BJ (cell line): ENCODE measurements at regions not wholly inside any gene's neighbourhood (a gene's known extent, or its start where the extent isn't known, plus 50 kb on each side); places are given as distances from the start of the nearest gene placed in this dataset.

ENCODE experiments used
- CTCF ChIA-PET: fragments of 350-600 bp; formaldehyde crosslinking; extraction: SDS; loops from one replicate; lab custom pipeline; 2021; ENCODE audit warnings: antibody characterized with exemption, inconsistent platforms; lab: Yijun Ruan, JAX
- POLR2A ChIA-PET: fragments of 300-600 bp; sonication (Branson Sonifier 250); formaldehyde crosslinking; extraction: SDS; loops from one replicate; lab custom pipeline; 2021; ENCODE audit warnings: antibody characterized with exemption; lab: Charles Lee
- DNase-seq: peaks from one replicate; pipeline ENCODE4 v3.0.0-alpha.2; 2011; ENCODE audit warnings: low read depth
- H3K27me3 ChIP-seq: 2 replicates; pipeline ENCODE4 v1.6.0; 2011; ENCODE audit warnings: low read length; ENCODE audit not compliant: control insufficient read depth, insufficient read depth
- H3K36me3 ChIP-seq: 2 replicates; pipeline ENCODE4 v1.5.1; 2011; ENCODE audit warnings: low read length; ENCODE audit not compliant: control insufficient read depth, insufficient read depth
- H3K4me3 ChIP-seq: 2 replicates; pipeline ENCODE4 v1.5.1; 2011; ENCODE audit warnings: low read depth, mild to moderate bottlenecking, control low read depth, low read length
- CTCF ChIP-seq: IDR thresholded peaks from 2 replicates; pipeline ENCODE4 v1.5.1; 2011; ENCODE audit warnings: low read depth, mild to moderate bottlenecking, control low read depth, inconsistent platforms, low read length, moderate library complexity; ENCODE audit not compliant: insufficient read depth

GRCh38 chr4:125801373-125801772 lies 486.6 kb downstream of the FAT4 start:
- ChIA-PET POLR2A (no interaction called here), CTCF (interaction anchor here (1.0 to 1.3 kb wide), 2 partner anchors 9 to 488 kb away, joined by 3 to 5 read pairs; no protein-coding TSS in a partner anchor)
- peak; percentile 32 for DNase-seq
- TF ChIP-seq CTCF, result no peak
- Histone ChIP-seq H3K36me3 (no peaks in the 10 kb centered on the region), H3K27me3 (no peaks in the 10 kb centered on the region), H3K4me3 (no peak overlapping the region)

DNA sequence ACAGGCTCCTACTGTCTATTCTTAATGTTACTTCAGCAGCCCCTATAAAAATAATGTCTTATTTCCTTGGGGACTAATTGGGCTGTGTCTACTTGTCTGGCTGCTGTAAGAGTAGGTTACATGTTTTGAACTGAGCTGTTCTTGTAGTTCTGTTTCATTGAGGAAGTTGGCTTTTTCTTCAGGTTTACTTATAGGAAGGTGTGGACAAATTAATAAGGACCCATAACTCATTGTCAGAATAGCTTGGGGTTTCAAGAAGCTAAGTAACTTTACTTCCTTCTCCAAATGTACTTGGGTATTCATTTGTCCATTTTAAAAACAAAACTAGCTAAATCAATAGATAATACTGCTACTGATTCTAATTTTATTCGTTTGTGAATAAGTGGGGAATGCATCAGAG lies 487.2 kb downstream of the FAT4 start:
- CTCF ChIA-PET, result interaction anchor here (1.0 to 1.3 kb wide), 2 partner anchors 10 to 489 kb away, joined by 3 to 5 read pairs; no protein-coding TSS in a partner anchor
- H3K36me3 ChIP-seq, result no peaks in the 10 kb centered on the region
- no peak overlapping the region for H3K4me3 ChIP-seq
- POLR2A ChIA-PET, result no interaction called here
- no peak for DNase-seq
- H3K27me3 ChIP-seq, result no peaks in the 10 kb centered on the region
- TF ChIP-seq CTCF, result no peak

DNA sequence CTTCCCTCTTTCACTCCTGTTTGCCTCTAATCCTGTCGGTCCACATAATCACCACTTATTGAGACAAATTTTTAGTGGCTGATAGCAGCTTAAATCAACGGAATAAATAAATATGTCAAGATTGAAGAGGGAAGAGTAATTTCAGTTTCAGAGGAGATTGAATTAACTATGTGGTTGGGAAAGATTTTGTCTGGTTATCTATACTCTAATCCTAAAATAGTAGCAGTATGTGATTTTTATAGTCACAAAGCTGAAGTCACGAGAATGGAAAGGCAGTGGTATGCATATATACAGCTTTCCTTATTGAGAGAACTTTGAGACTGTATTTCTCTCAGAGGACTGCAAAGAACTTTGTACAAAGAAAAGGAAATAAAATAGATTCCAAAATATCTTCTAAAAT lies 493.3 kb downstream of the FAT4 start:
- no peaks in the 10 kb centered on the region for H3K36me3 ChIP-seq
- H3K4me3 ChIP-seq, result no peak overlapping the region
- no peak for TF ChIP-seq CTCF
- no peak for DNase-seq
- no peaks in the 10 kb centered on the region for H3K27me3 ChIP-seq
- POLR2A ChIA-PET, result no interaction called here
- CTCF ChIA-PET, result no interaction called here

DNA sequence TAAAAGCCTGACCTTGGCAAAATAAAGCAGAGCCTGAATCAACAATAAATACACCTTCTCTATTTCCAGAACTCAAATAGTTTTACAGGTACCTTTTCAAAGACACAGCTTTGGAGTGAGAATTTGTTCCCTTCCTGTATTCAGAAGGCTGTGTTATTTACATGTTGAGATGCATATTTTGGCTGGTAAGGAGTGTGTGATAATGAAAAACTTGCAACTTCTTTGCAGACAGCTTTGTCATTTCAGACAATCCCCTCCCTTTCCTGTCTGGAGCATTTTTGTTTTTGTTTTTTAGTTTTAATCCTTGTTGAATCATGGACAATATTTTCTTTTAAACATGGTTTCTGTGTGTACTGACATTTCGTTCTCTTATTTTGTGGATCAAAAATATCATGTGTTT lies 493.8 kb downstream of the FAT4 start:
- no peak for TF ChIP-seq CTCF
- ChIA-PET POLR2A (no interaction called here), CTCF (no interaction called here)
- no peaks in the 10 kb centered on the region for H3K27me3 ChIP-seq
- H3K4me3 ChIP-seq, result no peak overlapping the region
- no peaks in the 10 kb centered on the region for H3K36me3 ChIP-seq
- no peak for DNase-seq

GRCh38 chr4:125811892-125812291 lies 497.1 kb downstream of the FAT4 start:
- Histone ChIP-seq H3K36me3 (no peaks in the 10 kb centered on the region), H3K27me3 (no peaks in the 10 kb centered on the region), H3K4me3 (no peak overlapping the region)
- DNase-seq, result no peak
- CTCF ChIA-PET, result no interaction called here
- POLR2A ChIA-PET, result no interaction called here
- TF ChIP-seq CTCF, result no peak
